CD4-positive, alpha-beta T cell treated with Interleukin-21 for 1 hour (primary cell): ENCODE measurements at regions not wholly inside any gene's neighbourhood (a gene's known extent, or its start where the extent isn't known, plus 50 kb on each side); places are given as distances from the start of the nearest gene placed in this dataset.
"Not testable (repeated sequence)": the region's sequence is repeated elsewhere in the genome, so short reads cannot be mapped to it uniquely, and the experiment has no call there.

ENCODE experiments used
- DNase-seq: peaks from one replicate; pipeline ENCODE4 v3.0.0-alpha.2; 2020

DNA sequence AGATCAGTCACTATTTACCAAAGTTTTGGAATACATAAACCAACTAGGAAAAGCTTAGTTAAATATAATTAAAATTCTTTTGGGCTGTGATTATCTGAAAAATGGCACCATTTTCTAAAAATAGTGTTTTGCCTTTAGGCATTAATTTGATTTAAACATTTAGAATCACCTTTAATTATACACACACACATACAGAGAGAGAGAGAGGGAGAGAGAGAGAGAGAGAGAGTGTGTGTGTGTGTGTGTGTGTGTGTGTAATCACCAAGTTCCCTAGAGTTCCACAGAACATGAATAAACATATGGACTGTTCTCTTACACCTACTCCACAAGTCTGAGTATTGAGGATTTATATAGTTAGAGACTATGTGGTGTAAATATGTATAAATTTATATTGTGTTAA is 141.2 kb upstream of the ATXN1 start:
- no peak for DNase-seq

DNA sequence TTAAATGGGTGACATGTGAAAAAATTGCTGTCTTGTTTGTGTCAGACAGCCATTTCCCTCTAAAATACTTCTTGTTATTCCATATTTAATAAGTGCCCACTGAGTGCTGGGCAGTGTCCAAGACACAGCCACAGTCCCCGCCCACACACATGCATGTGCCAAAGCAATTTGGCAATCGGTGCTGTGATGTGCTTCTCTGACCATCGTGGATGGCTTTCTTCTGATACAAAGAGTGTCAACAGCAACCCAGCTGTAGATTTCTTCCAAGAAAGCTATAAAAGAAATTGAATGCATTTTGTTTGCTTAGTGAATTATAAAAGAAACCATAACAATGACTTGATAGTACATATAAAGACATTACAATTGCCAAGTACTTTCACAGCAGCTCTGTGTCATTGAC is 140.5 kb upstream of the ATXN1 start:
- DNase-seq, result no peak

DNA sequence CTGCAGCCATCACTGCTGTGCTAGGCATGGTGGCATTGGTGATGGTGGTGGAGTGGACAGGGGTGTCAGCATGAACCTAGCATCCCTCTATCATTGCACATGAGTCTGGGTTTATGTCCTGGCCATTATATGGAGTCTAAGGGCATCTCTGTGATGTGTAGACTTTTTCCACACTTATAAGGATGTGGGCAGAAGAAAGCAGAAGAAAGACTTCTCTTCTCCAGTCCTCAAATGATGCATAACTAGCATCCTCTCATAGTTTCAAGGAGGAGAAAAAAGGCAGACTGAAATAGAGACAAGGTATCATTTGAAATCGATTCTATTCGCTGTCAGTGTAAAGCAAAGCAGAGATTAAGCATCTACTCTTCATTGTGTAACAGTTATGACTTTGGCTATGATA is 140.0 kb upstream of the ATXN1 start:
- DNase-seq, result no peak

DNA sequence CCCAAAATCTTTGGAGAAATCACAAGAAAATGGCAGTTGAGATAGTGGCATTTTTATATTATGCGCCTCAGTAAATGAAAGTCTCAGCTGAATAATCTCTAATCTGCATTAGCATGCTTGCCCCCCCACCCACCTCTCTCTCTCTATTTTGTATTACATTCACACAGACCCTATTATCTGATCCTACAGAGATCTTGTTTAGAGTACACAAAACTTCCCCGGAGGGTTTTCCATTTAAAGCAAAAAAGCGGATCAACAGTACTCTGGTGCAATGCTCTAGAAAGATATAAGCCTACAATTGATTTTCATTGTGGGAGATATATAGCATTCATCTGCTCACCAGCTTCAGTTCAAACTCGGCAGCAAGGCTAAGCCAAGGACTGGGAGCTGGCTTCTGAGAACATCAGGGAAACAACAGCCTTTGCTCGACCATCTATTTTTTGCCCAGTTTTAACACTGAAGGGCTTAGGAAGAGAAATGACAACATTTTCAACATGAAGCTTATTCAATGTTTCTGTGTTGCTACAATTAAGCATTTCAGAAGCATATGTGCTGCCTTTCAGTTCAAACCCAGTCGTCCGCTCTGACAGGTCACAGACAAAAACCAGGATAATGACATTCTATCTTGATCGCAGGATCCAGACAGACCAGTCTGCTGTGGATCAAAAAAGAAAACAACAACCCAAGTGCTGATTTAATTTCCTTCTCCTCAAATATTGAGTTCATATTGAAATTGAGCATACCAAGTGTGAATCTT is 137.6 kb upstream of the ATXN1 start:
- no peak for DNase-seq

DNA sequence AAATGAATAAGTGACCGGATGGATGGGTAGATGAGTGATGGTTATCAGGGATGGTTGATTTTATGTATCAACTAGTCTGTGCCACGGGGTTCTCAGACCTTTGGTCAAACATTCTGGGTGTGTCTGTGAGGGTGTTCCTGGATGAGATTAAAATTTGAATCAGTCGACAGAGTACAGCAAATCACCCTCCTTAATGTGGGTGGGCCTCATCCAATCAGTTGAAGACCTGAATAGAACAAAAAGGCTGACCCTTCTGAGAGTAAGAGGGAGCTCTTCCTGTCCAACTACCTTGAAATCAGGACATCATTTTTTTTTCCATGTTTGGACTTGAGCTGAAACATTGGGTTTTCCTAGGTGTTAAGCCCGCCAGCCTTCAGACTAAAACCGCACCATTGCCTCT is 136.4 kb upstream of the ATXN1 start:
- DNase-seq, result no peak

DNA sequence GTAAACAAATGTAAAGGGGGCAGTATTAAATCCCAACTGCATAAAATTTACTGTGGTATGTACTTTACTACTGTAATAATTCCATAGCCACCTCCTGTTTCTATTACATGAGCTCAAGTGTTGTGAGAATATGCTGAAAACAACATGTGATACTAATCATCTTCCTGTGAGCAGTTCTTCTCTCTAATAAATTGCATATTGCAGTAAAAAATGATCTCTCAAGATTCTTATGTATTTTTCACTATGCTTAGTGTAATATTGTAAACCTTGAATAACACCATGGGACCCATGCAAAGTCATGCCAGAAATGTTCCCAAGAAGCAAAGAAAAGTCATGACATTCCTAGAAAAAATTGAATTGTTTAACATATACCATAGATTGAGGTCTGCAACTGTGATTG is 133.0 kb upstream of the ATXN1 start:
- no peak for DNase-seq

DNA sequence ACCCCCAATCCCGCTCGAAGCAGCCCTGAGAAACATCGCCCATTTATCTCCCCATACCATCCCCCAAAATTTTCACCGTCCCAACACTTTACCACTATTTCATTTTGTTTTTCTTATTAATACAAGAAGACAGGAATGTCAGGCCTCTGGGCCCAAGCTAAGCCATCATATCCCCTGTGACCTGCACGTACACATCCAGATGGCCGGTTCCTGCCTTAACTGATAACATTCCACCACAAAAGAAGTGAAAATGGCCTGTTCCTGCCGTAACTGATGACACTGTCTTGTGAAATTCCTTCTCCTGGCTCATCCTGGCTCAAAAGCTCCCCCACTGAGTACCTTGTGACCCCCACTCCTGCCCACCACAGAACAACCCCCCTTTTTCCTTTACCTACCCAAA is 129.8 kb upstream of the ATXN1 start:
- DNase-seq, result not testable (repeated sequence)

DNA sequence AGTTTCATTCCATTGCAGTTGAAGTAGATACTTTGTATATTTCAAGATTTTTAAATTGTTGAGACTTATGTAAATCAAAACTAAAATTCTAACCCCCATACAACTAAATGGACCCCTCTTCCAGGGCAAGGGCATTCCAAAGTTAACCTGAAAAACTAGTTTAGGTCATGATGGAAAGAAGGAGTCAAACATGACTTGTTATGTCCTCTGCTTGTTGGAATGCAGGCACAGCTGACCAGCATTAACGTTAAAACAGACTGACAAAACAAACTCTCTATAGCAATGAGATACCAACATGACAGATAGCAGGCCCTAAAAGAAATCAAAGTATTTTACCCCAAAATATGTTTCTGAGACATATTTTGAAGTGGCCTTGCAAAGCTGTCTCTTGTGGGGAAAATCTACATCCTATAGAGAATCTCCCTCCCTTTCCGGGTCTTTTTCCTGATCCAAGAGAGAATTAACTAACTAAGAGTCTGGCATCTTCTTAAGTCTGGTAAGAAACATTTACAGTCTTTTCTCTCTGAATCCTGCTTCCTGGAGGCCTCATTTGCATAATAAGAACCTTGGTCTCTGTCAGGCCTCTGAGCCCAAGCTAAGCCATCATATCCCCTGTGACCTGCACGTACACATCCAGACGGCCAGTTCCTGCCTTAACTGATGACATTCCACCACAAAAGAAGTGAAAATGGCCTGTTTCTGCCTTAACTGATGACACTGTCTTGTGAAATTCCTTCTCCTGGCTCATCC is 124.3 kb upstream of the ATXN1 start:
- DNase-seq, result no peak

DNA sequence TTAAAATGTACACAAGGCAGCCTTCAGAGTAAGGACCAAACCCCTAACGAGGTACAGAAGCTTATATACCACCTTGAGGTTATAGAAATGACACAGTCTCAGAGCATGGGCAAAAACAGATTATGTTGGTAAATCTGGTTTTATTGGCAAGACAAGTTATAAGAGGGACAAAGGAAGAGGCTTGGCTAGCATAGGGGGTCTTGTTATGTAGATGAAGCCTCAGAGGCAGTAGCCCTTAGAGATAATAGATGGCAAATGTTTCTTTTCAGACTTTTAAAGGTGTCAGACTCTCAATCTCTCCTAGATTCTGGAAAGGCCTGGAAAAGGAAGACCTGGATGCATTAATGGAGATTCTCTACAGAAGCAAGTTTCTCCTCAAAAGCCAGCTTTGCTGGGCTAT is 123.3 kb upstream of the ATXN1 start:
- no peak for DNase-seq

DNA sequence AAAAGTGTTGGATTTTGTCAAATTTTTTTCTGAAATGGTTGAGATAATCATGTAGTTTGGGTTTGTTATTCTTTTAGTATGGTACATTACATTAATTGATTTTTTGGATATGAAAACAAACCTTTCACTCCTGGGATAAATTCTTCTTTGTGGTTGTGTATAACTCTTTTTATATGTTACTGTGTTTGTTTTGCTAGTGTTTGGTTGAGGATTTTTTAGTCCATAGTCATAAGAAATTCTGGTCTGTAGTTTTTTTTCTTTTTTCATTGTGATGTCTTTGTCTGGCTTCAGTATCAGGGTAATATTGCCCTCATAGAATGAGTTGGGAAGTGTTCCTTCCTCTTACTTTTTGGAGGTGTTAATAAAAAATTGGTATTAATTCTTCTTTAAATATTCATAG is 122.2 kb upstream of the ATXN1 start:
- no peak for DNase-seq

DNA sequence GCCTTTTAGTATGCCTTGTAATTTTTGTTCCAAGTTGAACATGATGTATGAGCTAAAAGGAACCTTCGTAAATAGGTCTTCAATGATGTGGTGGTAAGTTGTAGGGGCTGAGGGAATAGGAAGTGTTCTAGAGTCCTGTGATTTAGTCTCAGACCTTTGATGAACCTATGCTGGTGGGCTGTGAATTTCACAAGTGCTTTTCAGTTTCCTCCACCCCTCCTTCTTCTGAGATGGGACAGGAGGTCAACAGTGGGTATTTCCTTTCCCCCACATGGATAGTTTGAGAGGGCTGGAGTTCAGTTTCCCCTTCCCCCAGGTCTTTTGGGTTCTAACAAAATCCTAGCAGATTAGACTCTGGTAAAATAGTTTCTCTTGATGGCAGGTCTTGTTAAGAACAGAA is 121.0 kb upstream of the ATXN1 start:
- DNase-seq, result no peak

DNA sequence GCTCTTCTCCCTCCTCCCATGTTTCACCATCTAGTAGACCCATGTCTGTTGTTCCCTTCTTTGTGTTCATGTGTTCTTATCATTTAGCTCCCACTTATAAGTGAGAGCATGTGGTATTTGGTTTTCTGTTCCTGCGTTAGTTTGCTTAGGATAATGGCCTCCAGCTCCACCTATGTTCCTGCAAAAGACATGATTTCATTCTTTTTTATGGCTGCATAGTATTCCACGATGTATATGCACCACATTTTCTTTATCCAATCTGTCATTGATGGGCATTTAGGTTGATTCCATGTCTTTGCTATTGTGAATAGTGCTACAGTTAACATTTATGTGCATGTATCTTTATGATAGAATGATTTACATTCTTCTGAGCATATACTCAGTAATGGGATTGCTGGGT is 115.6 kb upstream of the ATXN1 start:
- DNase-seq, result not testable (repeated sequence)

DNA sequence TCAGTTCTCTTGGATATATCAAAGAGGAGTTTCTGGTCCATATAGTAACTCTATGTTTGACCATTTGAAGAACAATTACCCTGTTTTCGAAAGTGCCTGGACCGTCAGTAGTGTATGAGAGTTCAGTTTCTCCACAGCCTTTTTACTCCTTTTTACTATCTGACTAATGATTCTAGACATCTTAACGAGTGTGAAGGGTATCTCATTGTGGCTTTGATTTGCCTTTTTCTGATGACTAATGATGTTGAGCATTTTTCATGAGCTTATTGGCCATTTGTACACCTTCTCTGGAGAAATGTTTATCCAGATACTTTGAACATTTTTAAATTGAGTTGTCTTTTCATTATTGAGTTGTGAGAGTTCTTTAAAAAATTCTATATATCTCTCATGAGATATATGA is 114.9 kb upstream of the ATXN1 start:
- DNase-seq, result no peak

DNA sequence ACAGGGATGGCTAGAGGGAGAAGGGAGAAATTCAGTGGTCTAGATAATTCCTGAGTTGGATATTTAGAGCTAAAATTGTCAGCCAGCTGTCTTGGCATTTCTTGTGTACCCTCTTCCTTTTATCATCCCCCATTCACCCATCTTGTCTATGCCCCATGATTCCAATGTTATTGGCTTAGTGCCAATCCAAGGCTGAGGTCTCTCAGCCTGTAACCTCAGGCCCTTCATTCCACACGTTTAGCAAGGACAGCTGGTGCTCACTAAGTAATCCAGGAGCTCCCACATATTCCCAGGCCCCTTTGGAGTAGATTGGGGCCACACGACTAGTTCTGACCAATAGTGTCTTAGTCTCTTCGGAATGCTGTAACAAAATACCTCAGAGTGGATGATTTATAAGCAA is 112.4 kb upstream of the ATXN1 start:
- DNase-seq, result no peak

DNA sequence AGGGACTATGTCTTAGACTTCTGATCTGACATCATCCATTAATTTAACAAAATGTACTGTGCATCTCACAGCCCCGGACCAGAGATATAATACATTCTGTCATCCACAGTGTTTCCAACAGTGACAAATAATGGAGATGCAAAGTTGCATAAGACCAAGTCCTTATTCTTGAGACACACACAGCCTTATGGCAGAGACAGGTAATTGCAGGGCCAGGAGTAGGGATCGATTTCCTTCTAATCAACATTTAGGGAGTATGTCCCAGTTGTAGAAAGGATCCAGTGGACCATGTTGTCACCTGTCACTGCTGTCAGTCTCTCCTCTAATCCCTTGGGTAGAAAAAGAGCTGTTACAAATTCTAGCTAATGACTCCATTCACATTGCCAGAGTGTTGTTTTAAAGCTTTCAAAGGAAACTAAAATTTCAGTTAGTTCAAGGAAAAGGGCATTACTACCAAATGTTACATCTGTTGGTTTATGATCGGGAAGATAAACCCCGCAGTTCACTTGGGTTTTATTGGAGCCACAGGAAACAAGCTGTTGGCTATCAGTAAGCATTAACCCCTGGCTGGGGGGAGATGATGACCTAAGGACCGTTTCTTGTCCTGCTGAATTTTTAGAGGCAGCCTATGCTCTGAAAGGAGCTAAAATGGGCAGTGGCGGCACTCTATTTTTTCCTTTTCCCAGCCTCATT is 111.4 kb upstream of the ATXN1 start:
- no peak for DNase-seq

DNA sequence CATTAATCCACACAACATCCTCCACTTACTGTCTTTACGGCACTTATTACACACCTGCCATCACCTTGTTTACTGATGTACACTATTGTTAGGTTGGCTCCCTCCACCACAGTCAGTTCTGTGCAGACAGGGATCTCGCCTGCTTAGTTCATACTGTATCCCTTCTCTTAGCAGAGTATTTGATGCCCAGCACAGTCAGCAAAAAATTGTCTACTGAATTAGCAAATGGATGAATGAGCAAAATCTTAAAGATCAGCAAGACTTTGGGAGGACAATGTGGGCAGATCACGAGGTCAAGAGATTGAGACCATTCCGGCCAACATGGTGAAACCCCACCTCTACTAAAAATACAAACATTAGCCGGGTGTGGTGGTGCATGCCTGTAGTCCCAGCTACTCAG is 109.8 kb upstream of the ATXN1 start:
- DNase-seq, result no peak

DNA sequence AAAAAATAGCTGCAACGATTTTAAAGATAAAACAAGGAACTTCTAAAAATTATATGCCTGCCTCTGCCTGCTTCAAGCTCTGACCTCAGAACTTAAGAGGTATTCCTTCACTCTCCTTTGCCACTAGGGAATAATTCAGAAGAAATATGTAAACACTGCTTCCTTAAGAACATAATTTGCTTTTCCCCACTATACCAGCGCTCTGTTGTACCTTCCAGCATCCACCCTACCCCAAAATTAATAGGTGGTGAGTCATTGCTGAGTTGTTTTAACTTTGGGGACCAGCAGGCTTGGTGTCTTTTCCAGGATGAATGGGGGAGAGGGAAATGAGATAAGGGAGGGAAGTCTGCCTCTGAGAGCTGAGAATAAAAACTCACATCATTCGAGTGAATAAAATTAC is 107.7 kb upstream of the ATXN1 start:
- no peak for DNase-seq

DNA sequence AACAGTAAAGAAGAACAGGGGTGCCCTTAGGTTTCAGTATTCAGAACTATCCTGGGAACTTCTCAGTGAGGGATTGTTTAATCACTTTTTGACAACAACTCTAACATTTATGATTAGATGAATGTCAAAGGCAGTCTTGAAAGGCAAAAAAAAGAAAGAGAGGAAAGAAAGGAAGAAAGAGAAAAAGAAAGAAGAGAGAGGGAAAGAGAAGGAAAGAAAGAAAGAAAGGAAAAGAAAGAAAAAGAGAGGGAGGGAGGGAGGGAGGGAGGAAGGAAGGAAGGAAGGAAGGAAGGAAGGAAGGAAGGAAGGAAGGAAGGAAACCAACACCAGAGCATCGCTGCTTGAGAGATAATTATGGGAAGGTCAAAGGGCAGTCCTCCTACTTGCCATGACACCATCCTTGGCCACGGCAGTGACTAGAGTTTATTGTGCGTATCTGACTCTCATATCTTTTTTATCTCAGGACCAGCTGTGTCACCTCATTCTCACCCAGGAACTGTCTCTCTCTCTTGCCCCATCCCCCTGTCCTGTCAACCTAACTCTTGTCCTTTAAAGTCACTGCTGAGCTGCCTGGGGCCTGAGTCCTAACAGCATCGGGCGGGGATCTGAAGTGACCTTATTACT is 96.8 kb upstream of the ATXN1 start:
- DNase-seq, result no peak

DNA sequence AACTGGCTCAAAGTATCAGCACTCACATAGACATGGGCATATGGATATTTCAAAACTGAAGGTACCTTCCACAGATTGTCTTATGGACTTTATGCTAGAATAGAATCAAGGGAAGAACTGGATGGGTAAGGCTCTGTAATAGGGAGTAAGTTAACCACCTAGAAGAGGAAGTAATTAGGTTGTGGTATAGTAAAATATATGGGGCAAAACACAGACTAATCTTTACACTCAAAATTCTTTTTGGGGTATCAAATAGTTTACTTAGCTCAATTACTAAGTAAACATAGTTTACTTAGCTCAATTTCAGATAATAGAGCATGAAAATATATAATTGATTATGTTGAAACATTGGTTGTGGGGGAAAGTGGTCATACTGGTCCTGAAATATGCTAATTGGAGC is 94.2 kb upstream of the ATXN1 start:
- no peak for DNase-seq

DNA sequence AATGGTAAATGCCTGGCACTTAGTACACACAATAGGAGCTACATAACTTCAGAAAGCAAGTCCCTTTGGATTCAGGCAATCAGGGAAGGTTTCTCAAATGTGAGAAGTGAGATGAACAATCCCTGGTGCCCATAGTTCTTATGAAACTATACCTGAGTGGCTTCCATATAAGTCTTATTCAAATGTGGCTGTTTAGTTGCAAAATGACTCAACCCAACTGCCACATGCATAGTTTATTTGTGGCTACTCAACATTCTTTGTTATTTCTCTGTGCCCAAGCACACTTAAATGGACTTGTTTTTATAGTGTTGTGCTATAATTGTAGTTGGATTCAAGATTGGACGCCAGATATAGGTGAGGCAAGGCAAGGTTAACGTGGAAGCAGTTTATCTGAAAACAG is 93.7 kb upstream of the ATXN1 start:
- DNase-seq, result no peak

DNA sequence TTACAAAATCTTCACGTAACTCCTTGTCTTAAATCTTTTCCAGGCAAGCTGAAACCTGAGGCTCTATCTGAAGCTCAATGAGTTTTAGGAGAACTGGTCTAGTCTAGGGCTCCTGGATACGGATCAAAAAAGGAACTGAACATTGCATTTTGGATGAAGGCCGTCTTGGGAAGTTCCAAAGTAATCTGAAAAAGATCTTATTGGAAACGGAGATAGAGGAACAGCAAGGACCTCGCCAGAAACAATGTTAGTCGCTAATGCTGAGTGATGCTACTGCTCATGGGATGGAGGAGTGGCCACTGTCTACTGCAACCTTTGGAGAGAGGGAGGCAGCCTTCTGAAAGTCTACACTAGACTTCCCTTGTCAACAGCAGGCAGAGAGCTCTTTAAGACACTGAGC is 91.4 kb upstream of the ATXN1 start:
- no peak for DNase-seq

DNA sequence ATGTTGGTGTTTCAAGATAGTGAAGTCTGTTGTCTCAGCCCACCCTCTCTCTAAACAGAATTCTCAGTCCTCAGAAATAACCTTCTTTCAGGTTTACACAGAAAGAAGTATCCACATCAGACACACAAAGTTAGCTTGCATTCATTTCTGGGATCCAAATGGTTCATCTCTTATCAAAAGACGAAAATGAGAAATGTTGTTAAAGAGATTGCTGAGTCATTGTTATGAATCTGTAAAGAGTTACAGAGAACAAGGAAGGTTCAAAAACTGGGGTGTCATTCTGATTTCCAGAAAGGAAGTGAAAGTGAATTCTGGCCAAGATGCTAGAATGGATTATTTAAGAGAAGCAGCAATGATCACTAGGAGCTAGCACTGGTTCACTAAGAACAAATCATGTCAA is 90.5 kb upstream of the ATXN1 start:
- DNase-seq, result no peak

DNA sequence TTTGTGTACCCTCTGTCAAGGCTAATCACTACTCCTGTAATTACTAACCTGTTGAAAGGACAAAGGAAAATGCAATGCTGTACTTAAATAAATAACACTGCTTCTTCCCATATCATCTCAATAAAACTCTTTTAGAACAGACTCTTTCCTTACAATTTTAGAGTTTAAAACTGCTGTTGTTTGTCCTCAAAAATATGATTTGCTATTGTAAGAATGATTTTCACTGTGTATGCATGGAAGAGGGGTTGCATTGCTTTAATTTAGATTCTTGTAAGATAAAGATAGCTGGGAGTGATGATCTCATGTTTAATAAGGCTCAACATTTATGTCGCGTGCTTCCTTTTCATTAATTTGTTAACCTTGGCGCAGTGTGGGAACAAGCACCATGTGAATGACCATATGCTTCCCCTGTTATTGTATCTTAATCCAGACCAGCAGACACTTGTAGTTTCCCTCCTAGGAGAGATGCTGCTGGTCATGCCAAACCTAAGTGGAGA is 89.8 kb upstream of the ATXN1 start:
- no peak for DNase-seq

DNA sequence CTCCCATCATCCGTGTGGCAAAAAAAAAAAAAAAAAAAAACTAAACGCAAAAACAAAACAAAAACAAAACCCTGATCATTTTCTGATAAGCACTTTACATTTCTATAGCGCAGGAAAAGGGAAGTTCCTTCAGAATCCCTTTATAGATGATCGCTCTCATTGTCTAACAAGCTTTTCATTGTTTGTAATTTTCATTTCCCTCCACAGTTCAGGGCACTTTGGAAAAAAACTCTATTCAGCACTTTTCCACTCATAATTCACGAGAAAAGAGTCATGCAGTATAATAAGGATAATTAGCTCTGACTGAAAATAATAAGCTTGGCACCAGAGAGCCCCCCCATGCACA is 89.4 kb upstream of the ATXN1 start:
- no peak for DNase-seq
